NCI-H2029 treated with DMSO at 0.1 percent for 48 hours (cell line): ENCODE measurements at regions not wholly inside any gene's neighbourhood (a gene's known extent, or its start where the extent isn't known, plus 50 kb on each side); places are given as distances from the start of the nearest gene placed in this dataset.

Source experiments
- DNase-seq: peaks from one replicate; lab custom pipeline; 2025; lab: John Stamatoyannopoulos, UW

DNA sequence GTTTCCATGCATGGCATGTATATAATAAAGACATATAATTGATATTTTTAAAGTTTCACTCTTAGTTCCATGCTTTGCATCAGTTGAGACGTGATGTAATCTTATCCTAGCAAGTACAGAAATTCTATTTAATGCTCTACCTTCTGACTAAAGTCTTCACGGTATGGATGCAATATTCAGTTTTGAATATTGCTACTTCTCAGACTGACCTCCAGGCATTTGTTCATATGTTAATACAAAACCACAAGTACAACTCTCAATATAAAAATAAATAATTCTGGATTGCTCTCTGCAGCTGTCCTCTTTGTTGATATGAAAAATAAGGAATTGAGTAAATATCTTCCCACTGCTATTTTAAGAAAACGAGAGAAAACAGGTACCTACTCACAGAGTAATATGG is 309.8 kb upstream of the HAND2 start:
- DNase-seq = no peak

GRCh38 chr4:173837517-173837916 is 307.5 kb upstream of the HAND2 start:
- DNase-seq = no peak

GRCh38 chr4:173835903-173836302 is 305.9 kb upstream of the HAND2 start:
- no peak for DNase-seq

- DNase-seq = no peak
Observed at GRCh38 chr4:173834151-173834550, 304.1 kb upstream of the HAND2 start.

GRCh38 chr4:173829565-173829964 is 299.5 kb upstream of the HAND2 start:
- DNase-seq = no peak

GRCh38 chr4:173827707-173828106 is 297.7 kb upstream of the HAND2 start:
- DNase-seq = no peak

DNA sequence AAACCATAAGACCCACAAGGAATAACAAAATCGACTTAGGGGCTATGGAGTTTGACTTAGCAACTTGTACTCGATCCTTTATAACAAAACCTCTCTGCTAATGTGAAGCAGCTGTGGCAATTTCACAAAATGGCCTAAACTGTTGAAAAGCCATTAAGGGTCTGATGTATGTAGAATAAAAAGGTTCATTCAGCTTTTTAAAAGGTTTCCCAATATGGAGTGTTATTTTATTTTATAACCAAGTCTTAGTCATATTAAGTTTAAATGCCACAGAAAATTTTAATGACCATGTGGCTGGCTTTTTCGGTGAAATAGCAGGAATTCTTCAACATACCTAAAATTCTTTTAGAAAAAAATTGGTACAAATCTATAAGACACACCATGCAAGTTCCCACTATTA is 291.8 kb upstream of the HAND2 start:
- no peak for DNase-seq

DNA sequence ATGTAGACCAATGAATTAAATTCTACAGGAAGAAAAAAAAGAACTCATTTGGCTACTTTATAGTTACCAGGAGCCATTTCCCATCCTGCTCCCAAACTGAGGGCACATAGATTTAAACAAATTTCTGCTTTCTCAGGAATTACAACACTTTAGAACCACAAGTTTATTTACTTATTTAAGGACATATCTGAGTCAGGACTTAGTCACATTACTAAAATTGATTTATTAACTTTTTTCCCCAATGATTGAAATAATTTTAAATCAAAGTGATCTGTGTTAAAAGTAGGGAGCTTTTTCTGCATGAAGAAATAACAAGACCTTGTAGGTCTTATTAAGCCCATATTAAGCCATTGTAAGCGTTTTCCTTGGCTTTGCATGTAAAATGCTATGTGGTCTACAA is 291.0 kb upstream of the HAND2 start:
- no peak for DNase-seq

DNA sequence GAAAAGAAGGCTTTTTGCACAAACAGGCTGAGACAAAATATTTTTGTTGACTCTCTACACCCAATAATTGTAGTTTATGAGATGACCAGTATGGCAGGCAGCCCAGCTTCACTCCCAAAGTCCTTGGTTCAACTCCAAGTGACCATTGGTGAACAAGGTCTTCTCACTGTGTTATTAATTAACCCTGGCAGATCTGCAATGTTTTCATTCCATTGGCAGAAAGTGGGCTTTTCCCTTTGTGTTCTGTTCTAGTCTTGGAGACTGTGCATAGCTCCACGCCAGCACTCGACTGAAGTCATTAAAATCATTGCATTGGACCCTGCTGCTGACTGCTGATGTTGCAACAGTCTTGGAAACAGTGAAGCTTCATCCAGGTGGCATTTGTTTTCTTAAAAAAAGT is 277.3 kb upstream of the HAND2 start:
- no peak for DNase-seq

- DNase-seq = no peak
Observed at GRCh38 chr4:173805884-173806283, 275.9 kb upstream of the HAND2 start.

DNA sequence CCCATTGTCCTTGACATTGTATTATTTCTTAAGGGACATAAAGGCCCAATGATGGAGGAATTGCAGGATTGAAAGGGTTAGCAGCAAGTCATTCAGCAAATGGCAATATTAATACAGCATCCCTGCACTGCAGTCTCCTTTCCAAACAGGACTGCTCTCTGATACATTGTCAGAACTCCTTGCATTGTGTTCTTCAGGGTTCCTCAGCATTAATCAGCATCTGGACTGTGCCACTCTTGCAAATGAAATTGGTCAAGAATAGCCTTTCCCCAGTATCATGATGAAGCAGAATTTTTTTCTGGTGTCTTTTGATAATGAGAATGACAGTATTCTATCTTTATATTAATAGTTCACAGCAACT is 272.6 kb upstream of the HAND2 start:
- no peak for DNase-seq

- no peak for DNase-seq
Observed at GRCh38 chr4:173801876-173802661, 272.0 kb upstream of the HAND2 start.

DNA sequence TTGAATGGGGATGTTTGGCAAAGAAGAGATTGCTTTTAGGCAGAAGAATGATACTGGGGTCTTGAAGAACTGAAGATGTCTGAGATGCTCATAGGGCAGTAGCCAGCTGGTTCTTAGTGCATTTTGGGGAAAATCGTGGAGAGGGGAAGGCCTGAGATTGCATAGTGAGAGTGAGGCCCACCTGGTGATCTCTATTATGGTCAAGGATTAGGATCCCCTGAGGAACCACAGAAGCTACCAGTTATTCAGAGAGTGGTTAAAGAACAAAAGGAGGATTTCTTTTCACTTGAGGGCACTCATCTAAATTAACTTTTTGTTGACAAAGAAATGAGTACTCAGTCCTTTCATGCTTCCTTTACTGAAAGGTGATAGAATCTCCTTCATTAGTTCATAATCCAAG is 271.3 kb upstream of the HAND2 start:
- DNase-seq = no peak

DNA sequence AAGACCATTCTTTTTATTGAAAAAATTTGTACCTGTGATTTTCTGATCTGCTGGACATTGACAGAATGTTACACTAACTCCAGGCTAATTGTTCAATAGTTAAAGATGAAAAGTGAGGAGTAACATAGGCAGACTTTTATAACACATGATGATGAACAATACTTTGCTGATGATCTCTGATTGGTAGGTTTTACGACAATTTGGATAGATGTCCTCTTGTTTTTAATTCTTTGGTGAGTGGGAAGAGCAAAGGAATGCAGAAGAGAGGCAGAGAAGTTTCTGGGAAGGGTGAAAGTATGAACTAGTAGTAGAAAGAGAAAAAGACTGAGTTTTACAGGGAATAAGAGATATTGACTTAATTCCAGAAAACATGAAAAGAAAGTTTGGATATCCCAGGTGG is 267.3 kb upstream of the HAND2 start:
- DNase-seq = no peak

DNA sequence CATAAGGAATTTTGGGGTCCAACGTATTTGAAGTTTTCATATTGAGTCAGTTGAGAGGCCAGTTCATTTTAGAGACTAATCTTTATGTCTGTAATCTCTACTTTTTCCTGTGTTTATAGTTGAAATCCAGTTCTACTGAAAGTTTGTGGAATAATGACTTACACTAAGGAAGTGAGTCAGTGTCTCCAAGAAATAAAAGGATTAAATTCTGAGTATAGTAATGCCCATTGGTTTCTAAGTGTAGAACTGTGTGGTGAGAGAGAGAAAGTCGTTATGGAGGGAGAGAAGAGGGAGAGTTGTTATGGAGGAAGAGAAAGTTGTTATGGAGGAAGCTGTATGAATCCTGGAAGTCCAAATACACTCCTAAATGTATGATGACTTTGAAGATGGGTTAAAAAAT is 264.6 kb upstream of the HAND2 start:
- no peak for DNase-seq

DNA sequence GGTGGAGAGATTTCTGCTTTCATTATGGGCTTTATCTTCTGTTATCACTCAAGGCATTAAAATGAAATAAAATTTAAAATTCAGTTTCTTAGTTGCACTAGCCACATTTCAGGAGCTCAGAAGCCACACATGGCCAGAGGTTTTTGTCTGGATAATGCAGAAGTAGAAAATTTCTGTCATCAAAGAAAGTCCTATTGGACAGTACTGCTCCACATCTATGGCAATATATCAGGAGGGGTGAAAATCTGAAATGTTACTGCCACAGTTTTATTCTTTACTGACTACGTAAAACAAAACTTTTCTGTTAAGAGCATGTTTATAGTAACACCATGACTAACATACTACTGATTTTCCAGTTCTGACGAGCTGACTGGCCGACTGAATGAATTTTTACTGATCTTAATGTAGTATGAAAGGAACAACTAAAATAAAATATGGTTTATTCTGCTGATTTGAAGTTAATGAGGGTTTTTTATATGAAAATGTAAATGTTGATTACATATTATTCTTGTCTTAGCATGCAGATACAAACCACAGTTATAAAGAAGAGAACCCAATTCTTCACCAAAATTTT is 264.0 kb upstream of the HAND2 start:
- DNase-seq = no peak

DNA sequence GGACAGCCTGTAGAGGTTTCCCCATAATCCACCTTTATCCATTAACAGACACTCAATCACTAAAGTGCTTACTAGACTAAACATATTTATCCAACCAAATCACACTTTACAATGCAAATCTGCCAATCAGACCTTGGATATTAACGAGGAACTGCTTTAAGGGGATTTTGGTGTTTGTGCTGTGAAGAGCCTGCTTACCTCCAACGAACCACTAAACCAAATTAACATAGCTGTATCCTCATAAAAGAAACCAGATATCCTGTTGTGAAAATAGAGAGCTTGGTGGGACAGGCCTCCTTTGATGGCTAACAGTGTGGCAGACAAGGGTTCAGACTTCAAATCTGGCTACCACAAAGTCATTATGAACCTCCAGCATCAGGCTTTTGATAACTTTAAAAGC is 252.6 kb upstream of the HAND2 start:
- no peak for DNase-seq

DNA sequence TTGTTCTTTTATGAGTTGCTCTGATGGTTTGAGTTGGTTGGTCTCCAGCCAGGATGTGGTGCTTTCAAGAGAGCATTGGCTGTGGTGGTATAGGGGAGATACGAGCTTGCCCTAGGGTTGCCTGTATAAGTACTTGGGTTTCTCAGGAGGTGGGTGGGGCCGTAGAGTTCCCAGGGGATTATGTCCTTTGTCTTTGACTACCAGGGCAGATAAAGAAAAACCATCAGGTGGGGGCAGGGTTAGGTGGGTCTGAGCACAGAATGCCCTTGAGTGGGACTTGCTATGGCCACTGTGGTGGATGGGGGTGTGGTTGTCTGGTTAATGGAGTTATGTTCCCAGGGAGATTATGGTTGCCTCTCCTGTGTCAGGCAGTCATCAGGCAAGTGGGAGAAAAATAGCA is 247.9 kb upstream of the HAND2 start:
- no peak for DNase-seq

- DNase-seq = no peak
Observed at GRCh38 chr4:173777421-173777820, 247.4 kb upstream of the HAND2 start.

- DNase-seq = no peak
Observed at GRCh38 chr4:173769568-173769967, 239.5 kb upstream of the HAND2 start.

- DNase-seq = no peak
Observed at GRCh38 chr4:173767650-173768049, 237.6 kb upstream of the HAND2 start.

DNA sequence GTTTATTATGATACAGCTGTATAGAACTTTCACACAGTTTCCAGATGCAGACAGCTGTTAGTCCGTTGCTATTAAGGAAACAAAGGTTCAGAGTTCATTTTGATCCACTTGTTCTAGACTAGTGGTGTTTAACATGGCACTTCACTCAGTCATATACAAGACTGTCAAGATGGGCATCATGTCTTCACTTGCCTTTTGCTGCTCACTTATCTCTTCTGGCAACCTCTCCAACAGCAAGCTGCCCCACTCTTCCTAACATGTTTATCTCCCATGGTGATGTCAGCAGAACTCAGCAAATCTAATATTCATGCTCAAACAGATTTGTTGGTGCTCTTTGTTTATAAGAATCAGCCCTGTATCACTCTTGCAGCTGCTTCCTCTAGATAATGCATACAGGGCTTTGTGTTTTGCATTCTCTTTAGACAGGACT is 236.2 kb upstream of the HAND2 start:
- no peak for DNase-seq

GRCh38 chr4:173765751-173766150 is 235.7 kb upstream of the HAND2 start:
- no peak for DNase-seq

- DNase-seq = no peak
Observed at GRCh38 chr4:173763389-173763788, 233.4 kb upstream of the HAND2 start.
